ENCODE measurements at regions not wholly inside any gene's neighbourhood (a gene's known extent, or its start where the extent isn't known, plus 50 kb on each side); places are given as distances from the start of the nearest gene placed in this dataset.

DNA sequence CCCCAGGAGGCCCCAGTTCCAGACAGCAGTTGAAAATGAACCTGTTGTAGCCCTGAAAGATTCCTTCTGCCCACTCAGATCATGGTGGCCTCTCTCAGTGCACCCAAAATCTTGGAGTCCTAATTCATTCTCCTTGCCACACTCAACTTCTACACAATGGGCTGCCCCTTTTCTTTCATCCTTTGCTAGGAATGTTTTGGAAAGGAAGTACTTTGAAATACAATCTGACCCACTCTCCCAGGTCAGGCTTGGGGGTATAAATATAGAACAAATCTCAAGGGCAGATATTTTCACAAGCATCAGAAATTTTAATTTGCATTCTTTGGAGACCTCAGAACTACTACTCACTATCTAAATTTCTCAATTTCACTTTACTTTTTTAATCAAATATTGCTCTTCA is 103.2 kb upstream of the SH3BP4 start:
- no peak overlapping the region for H2AFZ ChIP-seq (ENCODE audit: low read length)
- H3K36me3 ChIP-seq (ENCODE audit: control insufficient read depth in 2 of 4, insufficient read depth in 4 of 4, low read length in 3 of 4): no peaks in the 10 kb centered on the region
- no peak overlapping the region for H3K4me3 ChIP-seq (ENCODE audit: extremely low read depth in 1 of 4, insufficient read depth in 2 of 4, low read depth in 3 of 4, low read length in 4 of 4)
- H3K27me3 ChIP-seq (replicated peaks in 1 of 4; ENCODE audit: control insufficient read depth in 3 of 4, extremely low read depth in 1 of 4, insufficient read depth in 3 of 4, low read length in 3 of 4): no peaks in the 10 kb centered on the region
- H4K5ac ChIP-seq (ENCODE audit: insufficient read length, low read depth, low read length): no peak overlapping the region
- no peak for TF ChIP-seq GABPA (IDR thresholded peaks at IDR 0.05; ENCODE audit: borderline replicate concordance, insufficient read depth, low read length)
- TF ChIP-seq HDAC2 (IDR thresholded peaks at IDR 0.05; ENCODE audit: borderline replicate concordance in 1 of 2, low read depth in 2 of 2, low read length in 2 of 2): no peak
- no peak for TF ChIP-seq JUN (IDR thresholded peaks at IDR 0.05; ENCODE audit: low read depth, low read length)
- TF ChIP-seq SIRT6 (IDR thresholded peaks at IDR 0.05; ENCODE audit: low read length): no peak
- TF ChIP-seq HDAC6 (IDR thresholded peaks at IDR 0.05; ENCODE audit: low read depth, low read length): no peak
- TF ChIP-seq SIN3A (conservative IDR thresholded peaks at IDR 0.05 in 1 of 2, IDR thresholded peaks at IDR 0.05 in 1 of 2; ENCODE audit: low read depth in 1 of 2, low read length in 2 of 2): no peak
- TF ChIP-seq, protein P1, sequence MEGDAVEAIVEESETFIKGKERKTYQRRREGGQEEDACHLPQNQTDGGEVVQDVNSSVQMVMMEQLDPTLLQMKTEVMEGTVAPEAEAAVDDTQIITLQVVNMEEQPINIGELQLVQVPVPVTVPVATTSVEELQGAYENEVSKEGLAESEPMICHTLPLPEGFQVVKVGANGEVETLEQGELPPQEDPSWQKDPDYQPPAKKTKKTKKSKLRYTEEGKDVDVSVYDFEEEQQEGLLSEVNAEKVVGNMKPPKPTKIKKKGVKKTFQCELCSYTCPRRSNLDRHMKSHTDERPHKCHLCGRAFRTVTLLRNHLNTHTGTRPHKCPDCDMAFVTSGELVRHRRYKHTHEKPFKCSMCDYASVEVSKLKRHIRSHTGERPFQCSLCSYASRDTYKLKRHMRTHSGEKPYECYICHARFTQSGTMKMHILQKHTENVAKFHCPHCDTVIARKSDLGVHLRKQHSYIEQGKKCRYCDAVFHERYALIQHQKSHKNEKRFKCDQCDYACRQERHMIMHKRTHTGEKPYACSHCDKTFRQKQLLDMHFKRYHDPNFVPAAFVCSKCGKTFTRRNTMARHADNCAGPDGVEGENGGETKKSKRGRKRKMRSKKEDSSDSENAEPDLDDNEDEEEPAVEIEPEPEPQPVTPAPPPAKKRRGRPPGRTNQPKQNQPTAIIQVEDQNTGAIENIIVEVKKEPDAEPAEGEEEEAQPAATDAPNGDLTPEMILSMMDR (IDR thresholded peaks at IDR 0.05; ENCODE audit: control extremely low read depth in 1 of 3, insufficient read depth in 1 of 3, low read depth in 1 of 3, low read length in 3 of 3): no peak
- TF ChIP-seq ZNF274 (IDR thresholded peaks at IDR 0.05; ENCODE audit: borderline replicate concordance, extremely low read depth, low read length): no peak
- TF ChIP-seq RAD21 (IDR thresholded peaks at IDR 0.05 in 1 of 2, conservative IDR thresholded peaks at IDR 0.05 in 1 of 2; ENCODE audit: low read depth in 2 of 2, low read length in 2 of 2): no peak
- no peaks in the 10 kb centered on the region; the same call in 1 of the 2 replicates for H3K79me1 ChIP-seq (ENCODE audit: low read depth, low read length)
- H4K91ac ChIP-seq (replicated peaks; ENCODE audit: insufficient read length, low read length): no peak overlapping the region
- FAIRE-seq (no peak), DNase-seq (ENCODE audit: low read depth in 1 of 2, low spot score in 2 of 2) (no peak)
- no peak overlapping the region for H2BK20ac ChIP-seq (ENCODE audit: low read length)
- no peak overlapping the region for H3K23ac ChIP-seq (ENCODE audit: insufficient read length)
- no peak overlapping the region for H4K8ac ChIP-seq (ENCODE audit: extremely low read depth, insufficient read depth, low read length)
- H3K18ac ChIP-seq (ENCODE audit: extremely low read depth, low read length): no peak overlapping the region
- H3K4me2 ChIP-seq (ENCODE audit: insufficient read depth in 1 of 2, low read depth in 2 of 2, low read length in 2 of 2): no peak overlapping the region; a peak in 1 of 4 replicates
- no peak overlapping the region for H2BK12ac ChIP-seq (ENCODE audit: low read depth, low read length)
- no peak overlapping the region for H3K9ac ChIP-seq (replicated peaks in 1 of 4; ENCODE audit: extremely low read depth in 1 of 4, low read depth in 3 of 4, low read length in 3 of 4)
- no peaks in the 10 kb centered on the region for H3K79me2 ChIP-seq (ENCODE audit: control insufficient read depth in 1 of 2, insufficient read depth in 2 of 2, low read length in 2 of 2)
- H4K20me1 ChIP-seq (replicated peaks in 1 of 2; ENCODE audit: control insufficient read depth in 1 of 2, insufficient read depth in 2 of 2, low read length in 2 of 2): no peaks in the 10 kb centered on the region
- POLR2A ChIA-PET (ENCODE audit: partially characterized antibody): no interaction called here
- CTCF ChIA-PET (ENCODE audit: partially characterized antibody): no interaction called here
- H3K27ac ChIP-seq (ENCODE audit: low read depth, low read length): no peak overlapping the region
- no peak overlapping the region for H2BK15ac ChIP-seq (ENCODE audit: low read length)
- H2BK5ac ChIP-seq (ENCODE audit: low read depth, low read length): no peak overlapping the region
- no peaks in the 10 kb centered on the region; the same call in 1 of the 2 replicates for H3K23me2 ChIP-seq (ENCODE audit: low read depth, low read length)
- H3K4ac ChIP-seq (replicated peaks; ENCODE audit: insufficient read length, low read depth, low read length): no peak overlapping the region
- no peak overlapping the region for H3K14ac ChIP-seq (ENCODE audit: insufficient read length)
- H3K56ac ChIP-seq (replicated peaks; ENCODE audit: insufficient read length, low read depth, low read length): no peak overlapping the region
- H3K9me3 ChIP-seq (ENCODE audit: insufficient read depth in 2 of 2, low read depth in 1 of 2, low read length in 1 of 2): no peaks in the 10 kb centered on the region
- H3K4me1 ChIP-seq (replicated peaks in 1 of 4; ENCODE audit: control insufficient read depth in 3 of 4, insufficient read depth in 4 of 4, low read length in 3 of 4): no peaks in the 10 kb centered on the region; a peak in 1 of 7 replicates
- no peak overlapping the region for H2AK5ac ChIP-seq (ENCODE audit: low read depth, low read length)
- H2BK120ac ChIP-seq (replicated peaks; ENCODE audit: low read depth, low read length): no peak overlapping the region
